Endothelial cell of umbilical vein (primary cell): ENCODE measurements at regions not wholly inside any gene's neighbourhood (a gene's known extent, or its start where the extent isn't known, plus 50 kb on each side); places are given as distances from the start of the nearest gene placed in this dataset.
"Not testable (repeated sequence)": the region's sequence is repeated elsewhere in the genome, so short reads cannot be mapped to it uniquely, and the experiment has no call there.

ENCODE experiments used
- BruUV-seq: library from RNA; stranded (reverse); fragments of 400-500 nt; replicated peaks from 2 replicates; lab custom pipeline; 2021; lab: Mats Ljungman, UMichigan
- CTCF ChIA-PET: fragments of 300-600, 350-600 bp; sonication (Branson Sonifier 250); formaldehyde crosslinking; loops from one replicate; lab custom pipeline; 2021; ENCODE audit warnings: antibody characterized with exemption, inconsistent platforms; lab: Charles Lee
- POLR2A ChIA-PET: fragments of 300-600, 350-600 bp; sonication (Branson Sonifier 250); formaldehyde crosslinking; loops from one replicate; lab custom pipeline; 2021; ENCODE audit warnings: antibody characterized with exemption, inconsistent platforms; lab: Charles Lee
- DNase-seq: peaks from one replicate; pipeline ENCODE4 v3.0.0-alpha.2; 2011; ENCODE audit warnings: low read depth, low spot score
- FAIRE-seq: peaks from 2 replicates; lab custom pipeline; 2011; peaks lifted over from hg19 to GRCh38; lab: Jason Lieb, UNC
- H2AFZ ChIP-seq: 2 replicates; pipeline ENCODE4 v1.6.0; 2012; ENCODE audit warnings: low read depth, low read length, control low read depth, inconsistent platforms
- H3K27ac ChIP-seq: 2 replicates; pipeline ENCODE4 v1.5.1; 2011; ENCODE audit warnings: low read depth, mild to moderate bottlenecking, control low read depth, low read length, moderate library complexity; ENCODE audit not compliant: insufficient read depth
- H3K27me3 ChIP-seq, 2 experiments: 2 replicates each; pipeline versions ENCODE4 v1.6.0 to v1.6.1; 2011; ENCODE audit warnings: low read length in 2 of 2, mixed read lengths in 1 of 2; ENCODE audit not compliant: control insufficient read depth in 2 of 2, insufficient read depth in 2 of 2
- H3K36me3 ChIP-seq, 2 experiments: 2 replicates in 1 of 2; 3 replicates in 1 of 2; pipeline ENCODE4 v1.5.1; 2011; ENCODE audit warnings: low read length in 2 of 2, mild to moderate bottlenecking in 1 of 2, moderate library complexity in 1 of 2; ENCODE audit not compliant: control insufficient read depth in 2 of 2, insufficient read depth in 2 of 2; ENCODE audit errors: extremely low read depth in 1 of 2
- H3K4me1 ChIP-seq: 3 replicates; pipeline ENCODE4 v1.5.1; 2011; ENCODE audit warnings: mild to moderate bottlenecking, low read length; ENCODE audit not compliant: control insufficient read depth, insufficient read depth; ENCODE audit errors: extremely low read depth
- H3K4me2 ChIP-seq: 2 replicates; pipeline ENCODE4 v1.6.1; 2011; ENCODE audit warnings: low read length, control low read depth, mixed read lengths; ENCODE audit not compliant: insufficient read depth
- H3K4me3 ChIP-seq, 3 experiments: fragments of 200-600 bp in 1 of 3; sonication (generic), shearing (Covaris generic) in 1 of 3; replicated peaks in 1 of 3; 2 replicates each; pipeline ENCODE4 v1.5.1; 2011 to 2016; ENCODE audit warnings: control low read depth in 3 of 3, low read length in 3 of 3, mild to moderate bottlenecking in 2 of 3, inconsistent platforms in 1 of 3, low read depth in 1 of 3, moderate library complexity in 1 of 3; ENCODE audit not compliant: insufficient read depth in 1 of 3
- H3K79me2 ChIP-seq: 2 replicates; pipeline ENCODE4 v1.6.0; 2012; ENCODE audit warnings: low read length, inconsistent platforms; ENCODE audit not compliant: control insufficient read depth, insufficient read depth
- H3K9ac ChIP-seq: replicated peaks from 2 replicates; pipeline ENCODE3; 2011; ENCODE audit warnings: low read length, control low read depth; ENCODE audit not compliant: insufficient read depth; ENCODE audit errors: extremely low read depth
- H3K9me1 ChIP-seq: replicated peaks from 3 replicates; pipeline ENCODE4 v1.6.0; 2011; ENCODE audit warnings: mild to moderate bottlenecking, low read length; ENCODE audit not compliant: control insufficient read depth, insufficient read depth; ENCODE audit errors: extremely low read depth
- H3K9me3 ChIP-seq: replicated peaks from 2 replicates; pipeline ENCODE4 v1.5.1; 2012; ENCODE audit warnings: low read length, inconsistent platforms; ENCODE audit not compliant: control insufficient read depth, insufficient read depth
- H4K20me1 ChIP-seq: replicated peaks from 2 replicates; pipeline ENCODE3; 2011; ENCODE audit warnings: mild to moderate bottlenecking, low read length; ENCODE audit not compliant: control insufficient read depth, insufficient read depth; ENCODE audit errors: extremely low read depth
- CTCF ChIP-seq, 2 donors: IDR thresholded peaks; 1 replicate in 1 of 2; 2 replicates in 1 of 2; pipeline ENCODE4 v1.5.1; 2011; ENCODE audit warnings: low read length in 2 of 2, mild to moderate bottlenecking in 2 of 2, moderate library complexity in 2 of 2, control low read depth in 1 of 2, inconsistent platforms in 1 of 2, low read depth in 1 of 2; ENCODE audit not compliant: insufficient read depth in 1 of 2; ENCODE audit errors: extremely low read depth in 1 of 2
- EZH2 ChIP-seq: IDR thresholded peaks from 2 replicates; pipeline ENCODE4 v1.6.1; 2012; ENCODE audit warnings: borderline replicate concordance, low read depth, mild to moderate bottlenecking, moderate library complexity, low read length, inconsistent platforms; ENCODE audit not compliant: severe bottlenecking
- FOS ChIP-seq: IDR thresholded peaks from 2 replicates; pipeline ENCODE4 v1.6.1; 2011; ENCODE audit warnings: mild to moderate bottlenecking, low read length, moderate library complexity, borderline replicate concordance; ENCODE audit not compliant: insufficient read depth
- GATA2 ChIP-seq: IDR thresholded peaks from 2 replicates; pipeline ENCODE4 v1.7.0; 2011; ENCODE audit warnings: low read depth, mild to moderate bottlenecking, moderate library complexity, mixed read lengths, low read length; ENCODE audit not compliant: insufficient read length, insufficient read depth
- JUN ChIP-seq: IDR thresholded peaks from 2 replicates; pipeline ENCODE4 v1.6.1; 2011; ENCODE audit warnings: borderline replicate concordance, low read depth; ENCODE audit not compliant: insufficient read length, insufficient read depth
- MAX ChIP-seq: IDR thresholded peaks from 2 replicates; pipeline ENCODE4 v1.6.1; 2011; ENCODE audit not compliant: insufficient read depth, insufficient read length
- MYC ChIP-seq: IDR thresholded peaks from one replicate; pipeline ENCODE4 v1.6.1; 2011; ENCODE audit warnings: mild to moderate bottlenecking, low read depth, low read length
- POLR2A ChIP-seq: IDR thresholded peaks from 2 replicates; pipeline ENCODE4 v1.6.1; 2012; ENCODE audit warnings: low read depth, mild to moderate bottlenecking, control low read depth, low read length
- POLR2AphosphoS5 ChIP-seq: IDR thresholded peaks from 2 replicates; pipeline ENCODE4 v1.6.1; 2012; ENCODE audit warnings: low read depth, mild to moderate bottlenecking, control low read depth, low read length, moderate library complexity; ENCODE audit not compliant: insufficient read depth
- dilution Hi-C: fragments of 300-500 bp; cut with MboI; formaldehyde crosslinking; loops from one replicate; pipeline ENCODE4 v1.15.0; 2019; ENCODE audit warnings: low sequenced_read_pairs; ENCODE audit not compliant: extremely low pct_ligation_motif_present
- intact Hi-C: fragments of 100-400 bp; cut with micrococcal nuclease; formaldehyde crosslinking; loops from one replicate; pipeline ENCODE4 v1.10.0; 2022

GRCh38 chr17:21564262-21564661, 128.1 kb upstream of the KCNJ18 start:
- no TSS peak for BruUV-seq
- DNase-seq: no peak

GRCh38 chr17:21564757-21565156, 127.6 kb upstream of the KCNJ18 start:
- H3K4me1 ChIP-seq, H3K27ac ChIP-seq, dilution Hi-C loops, H3K9me3 ChIP-seq, H3K4me2 ChIP-seq, POLR2A ChIA-PET, H3K9me1 ChIP-seq, H3K27me3 ChIP-seq, H3K79me2 ChIP-seq, CTCF ChIA-PET, DNase-seq, H4K20me1 ChIP-seq, BruUV-seq, intact Hi-C loops, FAIRE-seq, H2AFZ ChIP-seq, H3K9ac ChIP-seq, H3K36me3 ChIP-seq, H3K4me3 ChIP-seq: not testable (repeated sequence)

More at GRCh38 chr17:21564262-21564661, 128.1 kb upstream of the KCNJ18 start:
- Histone ChIP-seq H4K20me1 (no peaks in the 10 kb centered on the region), H3K9ac (no peak overlapping the region), H3K27me3 (no peaks in the 10 kb centered on the region), H3K4me1 (no peaks in the 10 kb centered on the region), H3K79me2 (no peaks in the 10 kb centered on the region), H3K4me2 (no peak overlapping the region), H3K9me1 (no peaks in the 10 kb centered on the region), H3K4me3 (no peak overlapping the region), H3K36me3 (no peaks in the 10 kb centered on the region), H3K9me3 (no peaks in the 10 kb centered on the region), H2AFZ (no peak overlapping the region), H3K27ac (no peak overlapping the region)
- TF ChIP-seq MYC (no peak), GATA2 (no peak), FOS (no peak), EZH2 (no peak), POLR2AphosphoS5 (no peak), JUN (no peak), POLR2A (no peak), CTCF (IDR thresholded peaks at IDR 0.05; ENCODE audit: extremely low read depth in 1 of 2, insufficient read depth in 1 of 2, low read depth in 1 of 2, low read length in 2 of 2) (no peak), MAX (no peak)
- intact Hi-C loops: no loop called here
- no peak for FAIRE-seq
- POLR2A ChIA-PET: no interaction called here
- dilution Hi-C loops: no loop called here
- CTCF ChIA-PET: no interaction called here

- CTCF ChIA-PET, DNase-seq, H3K36me3 ChIP-seq, H4K20me1 ChIP-seq, intact Hi-C loops, POLR2A ChIA-PET, H3K4me1 ChIP-seq, H2AFZ ChIP-seq, dilution Hi-C loops, H3K9me3 ChIP-seq, H3K79me2 ChIP-seq, H3K4me3 ChIP-seq, H3K4me2 ChIP-seq, H3K9me1 ChIP-seq, H3K27ac ChIP-seq, BruUV-seq, H3K9ac ChIP-seq, FAIRE-seq, H3K27me3 ChIP-seq: not testable (repeated sequence)
These were observed 121.9 kb upstream of the KCNJ18 start for GRCh38 chr17:21570427-21570826.
